SW480 (cell line): ENCODE measurements at regions not wholly inside any gene's neighbourhood (a gene's known extent, or its start where the extent isn't known, plus 50 kb on each side); places are given as distances from the start of the nearest gene placed in this dataset.
"Not testable (repeated sequence)": the region's sequence is repeated elsewhere in the genome, so short reads cannot be mapped to it uniquely, and the experiment has no call there.

Experiments
- DNase-seq: peaks from one replicate; pipeline ENCODE4 v3.0.0-alpha.2; 2016; ENCODE audit warnings: low spot score

- DNase-seq: not testable (repeated sequence)
Observed at GRCh38 chr2:15824467-15824866, 115.9 kb upstream of the MYCN start.

GRCh38 chr2:15825276-15825980 is 114.9 kb upstream of the MYCN start:
- DNase-seq: no peak

GRCh38 chr2:15826273-15826717 is 114.1 kb upstream of the MYCN start:
- peak; percentile 45 for DNase-seq

GRCh38 chr2:15827001-15827400 is 113.3 kb upstream of the MYCN start:
- no peak for DNase-seq

GRCh38 chr2:15828576-15828975 is 111.8 kb upstream of the MYCN start:
- no peak for DNase-seq

GRCh38 chr2:15829091-15829801 is 111.1 kb upstream of the MYCN start:
- DNase-seq: no peak

- DNase-seq: no peak
Observed at GRCh38 chr2:15829985-15830384, 110.4 kb upstream of the MYCN start.

GRCh38 chr2:15830937-15831549 is 109.3 kb upstream of the MYCN start:
- no peak for DNase-seq

GRCh38 chr2:15832030-15832709 is 108.2 kb upstream of the MYCN start:
- no peak for DNase-seq

- DNase-seq: no peak
Observed at GRCh38 chr2:15832849-15833680, 107.3 kb upstream of the MYCN start.

- no peak for DNase-seq
Observed at GRCh38 chr2:15833731-15834130, 106.6 kb upstream of the MYCN start.

- no peak for DNase-seq
Observed at GRCh38 chr2:15834381-15835031, 105.8 kb upstream of the MYCN start.

- no peak for DNase-seq
Observed at GRCh38 chr2:15835991-15836688, 104.2 kb upstream of the MYCN start.

- DNase-seq: no peak
Observed at GRCh38 chr2:15836689-15837610, 103.4 kb upstream of the MYCN start.

- DNase-seq: no peak
Observed at GRCh38 chr2:15838481-15839090, 101.8 kb upstream of the MYCN start.

GRCh38 chr2:15839426-15840124 is 100.8 kb upstream of the MYCN start:
- DNase-seq: no peak

GRCh38 chr2:15840148-15840547 is 100.2 kb upstream of the MYCN start:
- peak; percentile 31 for DNase-seq

GRCh38 chr2:15840969-15841368 is 99.4 kb upstream of the MYCN start:
- no peak for DNase-seq
